ENCODE measurements at regions not wholly inside any gene's neighbourhood (a gene's known extent, or its start where the extent isn't known, plus 50 kb on each side); places are given as distances from the start of the nearest gene placed in this dataset.

DNA sequence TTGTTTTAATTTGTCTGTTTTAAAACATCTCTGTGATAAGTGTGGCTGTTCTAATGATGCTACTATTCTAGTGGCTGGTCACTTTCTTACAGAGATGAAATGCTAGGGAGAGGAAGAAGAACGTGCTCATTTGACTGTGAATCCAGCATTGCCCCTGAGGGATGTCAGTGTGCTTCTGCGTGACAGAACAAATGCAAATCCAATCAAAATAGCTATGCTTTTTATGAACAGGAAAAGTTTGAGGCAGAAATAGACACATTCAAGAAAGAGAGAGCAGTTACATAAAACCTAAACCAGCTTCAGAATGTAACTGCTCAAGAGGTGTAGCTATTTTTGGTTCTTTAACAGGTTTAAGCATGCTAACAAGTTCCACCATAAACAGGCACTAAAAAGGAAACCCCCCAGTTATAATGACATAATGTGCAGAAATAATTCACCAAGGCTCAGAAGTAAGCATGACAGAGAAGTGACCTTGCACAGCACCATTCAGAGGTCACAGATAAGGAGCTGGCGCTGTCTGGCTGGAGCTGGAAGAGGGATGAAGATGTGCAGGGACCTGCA, 385.3 kb downstream of the EPM2A start:
- no peak overlapping the region for H3K27ac ChIP-seq
- H3K4me1 ChIP-seq (replicated peaks): no peaks in the 10 kb centered on the region
- no peaks in the 10 kb centered on the region for H3K27me3 ChIP-seq (replicated peaks)
- no peak for DNase-seq (ENCODE audit: low read depth in 1 of 2, low spot score in 2 of 2)
- no peak overlapping the region for H3K4me3 ChIP-seq
- H3K36me3 ChIP-seq: no peaks in the 10 kb centered on the region
- H3K9me3 ChIP-seq (replicated peaks): no peaks in the 10 kb centered on the region

DNA sequence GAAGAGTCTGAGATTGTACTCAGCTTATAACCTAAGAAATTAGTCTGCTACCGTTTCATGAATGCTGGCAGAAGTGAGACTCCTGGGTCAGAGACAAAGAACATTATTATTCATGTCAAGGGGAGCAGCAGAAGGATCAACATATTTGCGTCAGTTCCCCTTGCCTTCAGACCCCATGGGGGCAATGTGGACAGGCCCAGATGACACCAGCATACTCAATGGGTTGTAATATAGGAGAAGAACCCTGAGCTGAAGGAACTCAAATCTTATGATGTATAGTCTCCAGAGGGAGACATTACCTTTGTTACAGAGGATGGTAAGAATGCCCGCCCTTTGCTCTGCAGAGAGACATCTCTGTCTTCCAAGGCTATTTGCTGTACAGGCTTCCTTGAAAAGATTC, 384.4 kb downstream of the EPM2A start:
- H3K4me3 ChIP-seq: no peak overlapping the region
- no peaks in the 10 kb centered on the region for H3K4me1 ChIP-seq (replicated peaks)

GRCh38 chr6:145352382-145353080, 382.8 kb downstream of the EPM2A start:
- no peaks in the 10 kb centered on the region for H3K9me3 ChIP-seq (replicated peaks)
- H3K27me3 ChIP-seq (replicated peaks): no peaks in the 10 kb centered on the region
- no peaks in the 10 kb centered on the region for H3K36me3 ChIP-seq
- no peak for DNase-seq (ENCODE audit: low read depth in 1 of 2, low spot score in 2 of 2)
- H3K4me1 ChIP-seq (replicated peaks): no peaks in the 10 kb centered on the region
- H3K4me3 ChIP-seq: no peak overlapping the region
- H3K27ac ChIP-seq: no peak overlapping the region

More for the DNA sequence above, 384.4 kb downstream of the EPM2A start:
- no peak for DNase-seq (ENCODE audit: low read depth in 1 of 2, low spot score in 2 of 2)
- Histone ChIP-seq H3K36me3 (no peaks in the 10 kb centered on the region), H3K9me3 (replicated peaks) (no peaks in the 10 kb centered on the region), H3K27ac (no peak overlapping the region), H3K27me3 (replicated peaks) (no peaks in the 10 kb centered on the region)

DNA sequence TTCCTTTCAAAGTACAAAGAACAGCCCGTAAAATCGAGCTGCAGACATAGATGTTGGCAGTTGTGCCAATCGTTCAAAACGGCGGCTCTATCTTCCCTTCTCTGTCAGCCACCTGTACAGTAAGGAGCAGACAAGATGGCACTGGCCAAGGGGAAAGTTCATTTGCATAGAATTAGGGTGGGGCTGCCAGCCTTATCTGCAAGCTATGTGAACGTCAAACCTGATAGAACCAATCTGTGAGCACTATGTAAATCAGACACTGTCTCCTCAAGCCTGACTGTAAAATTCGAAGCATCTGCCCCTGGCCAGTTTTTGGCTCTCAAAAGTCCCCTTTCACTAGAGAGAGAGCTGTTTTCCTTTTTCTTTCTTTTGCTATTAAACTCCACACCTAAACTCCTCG, 374.5 kb downstream of the EPM2A start:
- H3K9me3 ChIP-seq (replicated peaks): no peaks in the 10 kb centered on the region
- H3K27me3 ChIP-seq (replicated peaks): no peaks in the 10 kb centered on the region
- no peak overlapping the region for H3K27ac ChIP-seq
- no peaks in the 10 kb centered on the region for H3K4me1 ChIP-seq (replicated peaks)
- no peak overlapping the region for H3K4me3 ChIP-seq
- H3K36me3 ChIP-seq: no peaks in the 10 kb centered on the region
- DNase-seq (ENCODE audit: low read depth in 1 of 2, low spot score in 2 of 2): no peak

GRCh38 chr6:145367149-145367548, 368.2 kb downstream of the EPM2A start:
- H3K4me1 ChIP-seq (replicated peaks): no peaks in the 10 kb centered on the region; the same call in 1 of the 2 replicates
- H3K27ac ChIP-seq: no peak overlapping the region
- H3K36me3 ChIP-seq: no peaks in the 10 kb centered on the region
- H3K9me3 ChIP-seq (replicated peaks): no peaks in the 10 kb centered on the region; the same call in 1 of the 2 replicates
- H3K4me3 ChIP-seq: no peak overlapping the region
- no peak for DNase-seq (ENCODE audit: low read depth in 1 of 2, low spot score in 2 of 2)
- no peaks in the 10 kb centered on the region for H3K27me3 ChIP-seq (replicated peaks)

GRCh38 chr6:145368075-145368474, 367.2 kb downstream of the EPM2A start:
- Histone ChIP-seq H3K27ac (no peak overlapping the region), H3K27me3 (replicated peaks) (no peaks in the 10 kb centered on the region), H3K9me3 (replicated peaks) (no peaks in the 10 kb centered on the region; the same call in 1 of the 2 replicates), H3K4me3 (no peak overlapping the region), H3K4me1 (replicated peaks) (no peaks in the 10 kb centered on the region; the same call in 1 of the 2 replicates), H3K36me3 (no peaks in the 10 kb centered on the region)
- no peak for DNase-seq (ENCODE audit: low read depth in 1 of 2, low spot score in 2 of 2)

DNA sequence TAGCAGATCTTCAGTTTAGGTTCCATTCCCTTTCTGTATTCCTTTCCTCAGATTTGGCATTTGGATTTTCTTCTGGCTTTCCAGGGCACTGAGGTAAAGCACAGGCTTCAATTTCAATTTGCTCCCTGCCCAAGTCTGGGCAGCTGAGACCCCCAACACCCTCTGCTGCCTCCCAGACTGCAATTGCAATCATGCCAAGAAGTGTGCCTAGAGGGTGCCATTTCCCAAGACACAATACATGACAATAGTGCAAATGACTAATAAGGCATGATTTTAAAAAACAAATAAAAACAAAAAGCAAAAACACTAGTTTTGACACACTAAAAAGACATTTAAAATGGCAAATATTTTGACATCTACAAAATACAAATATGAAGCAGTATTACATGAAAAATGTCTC, 364.8 kb downstream of the EPM2A start:
- Histone ChIP-seq H3K27ac (no peak overlapping the region), H3K27me3 (replicated peaks) (no peaks in the 10 kb centered on the region), H3K4me1 (replicated peaks) (no peaks in the 10 kb centered on the region; the same call in 1 of the 2 replicates), H3K9me3 (replicated peaks) (no peaks in the 10 kb centered on the region; the same call in 1 of the 2 replicates), H3K36me3 (no peaks in the 10 kb centered on the region), H3K4me3 (no peak overlapping the region)
- DNase-seq (ENCODE audit: low read depth in 1 of 2, low spot score in 2 of 2): no peak

DNA sequence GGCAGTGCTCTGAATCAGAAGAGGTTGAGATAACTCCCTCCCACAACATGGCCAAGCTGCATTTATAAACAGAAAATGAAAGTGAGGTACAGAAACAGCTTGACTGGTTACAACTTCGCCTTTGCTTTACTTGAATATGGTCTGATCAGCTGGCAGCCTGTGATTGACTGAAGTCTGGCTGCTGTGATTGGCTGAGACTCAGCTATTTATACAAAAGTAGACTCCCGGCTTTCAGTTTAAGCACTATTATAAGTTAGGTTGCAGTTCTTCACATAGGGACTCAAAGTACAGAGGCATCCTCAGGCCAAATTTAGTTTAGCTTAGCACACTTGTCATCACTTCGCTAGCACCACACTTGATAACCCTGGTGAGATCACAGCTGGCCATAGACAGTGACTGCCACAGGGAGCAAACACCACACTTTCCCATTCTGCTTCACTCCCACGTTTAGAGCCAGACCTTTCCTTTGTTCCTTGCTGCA, 362.6 kb downstream of the EPM2A start:
- Histone ChIP-seq H3K4me1 (replicated peaks) (no peaks in the 10 kb centered on the region; the same call in 1 of the 2 replicates), H3K4me3 (no peak overlapping the region)

DNA sequence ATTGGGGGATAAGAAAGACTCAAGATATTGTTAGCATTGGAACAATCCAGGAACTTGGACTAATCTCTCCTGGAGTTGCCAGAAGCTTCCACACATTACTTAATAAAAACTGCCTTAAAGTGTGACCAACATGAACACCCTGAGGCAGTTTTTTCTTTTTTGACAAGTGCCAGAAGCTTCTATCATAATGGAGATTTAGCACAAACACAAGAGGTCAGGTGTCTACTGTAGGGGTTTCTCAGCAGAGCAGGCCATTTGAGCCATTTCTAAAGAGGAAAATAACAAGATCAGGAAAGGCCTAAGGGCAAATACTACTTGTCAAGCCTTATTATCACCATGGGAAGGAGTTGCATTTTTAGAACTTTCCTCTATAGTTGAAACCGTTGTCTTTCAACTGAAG, 361.5 kb downstream of the EPM2A start:
- no peaks in the 10 kb centered on the region; the same call in 1 of the 2 replicates for H3K9me3 ChIP-seq (replicated peaks)
- H3K36me3 ChIP-seq: no peaks in the 10 kb centered on the region
- H3K27ac ChIP-seq: no peak overlapping the region
- no peaks in the 10 kb centered on the region for H3K27me3 ChIP-seq (replicated peaks)
- no peak for DNase-seq (ENCODE audit: low read depth in 1 of 2, low spot score in 2 of 2)
- H3K4me1 ChIP-seq (replicated peaks): no peaks in the 10 kb centered on the region; the same call in 1 of the 2 replicates
- H3K4me3 ChIP-seq: no peak overlapping the region

More for the DNA sequence above, 362.6 kb downstream of the EPM2A start:
- H3K36me3 ChIP-seq: no peaks in the 10 kb centered on the region
- H3K27ac ChIP-seq: no peak overlapping the region
- H3K9me3 ChIP-seq (replicated peaks): no peaks in the 10 kb centered on the region; the same call in 1 of the 2 replicates
- H3K27me3 ChIP-seq (replicated peaks): no peaks in the 10 kb centered on the region
- DNase-seq (ENCODE audit: low read depth in 1 of 2, low spot score in 2 of 2): peak in 1 of 2 experiments; percentile 11

GRCh38 chr6:145374570-145374969, 360.8 kb downstream of the EPM2A start:
- no peak for DNase-seq (ENCODE audit: low read depth in 1 of 2, low spot score in 2 of 2)
- no peaks in the 10 kb centered on the region for H3K27me3 ChIP-seq (replicated peaks)
- H3K27ac ChIP-seq: no peak overlapping the region
- H3K4me1 ChIP-seq (replicated peaks): no peaks in the 10 kb centered on the region; the same call in 1 of the 2 replicates
- H3K4me3 ChIP-seq: no peak overlapping the region
- no peaks in the 10 kb centered on the region; the same call in 1 of the 2 replicates for H3K9me3 ChIP-seq (replicated peaks)
- no peaks in the 10 kb centered on the region for H3K36me3 ChIP-seq

DNA sequence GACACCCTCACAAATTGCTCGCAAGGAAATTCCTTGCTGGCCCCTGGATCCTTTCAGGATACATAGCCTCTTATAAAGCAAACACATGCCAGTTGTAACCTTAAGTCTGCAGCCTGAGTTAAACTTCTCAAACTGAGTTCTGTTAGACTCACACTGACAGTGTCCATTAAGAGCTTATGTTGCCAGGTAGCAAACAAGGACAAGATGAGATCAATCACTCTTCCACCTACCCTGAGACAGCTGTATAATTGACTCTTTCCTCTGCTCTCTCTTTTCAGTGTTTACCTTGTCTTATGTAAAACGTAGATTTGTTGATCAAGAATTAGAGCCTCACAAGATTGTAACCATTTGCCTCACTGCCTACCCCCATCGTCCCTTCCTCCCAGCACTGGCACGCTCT, 359.8 kb downstream of the EPM2A start:
- DNase-seq (ENCODE audit: low read depth in 1 of 2, low spot score in 2 of 2): no peak
- no peak overlapping the region for H3K4me3 ChIP-seq
- no peaks in the 10 kb centered on the region for H3K36me3 ChIP-seq
- no peaks in the 10 kb centered on the region for H3K27me3 ChIP-seq (replicated peaks)
- no peak overlapping the region for H3K27ac ChIP-seq
- no peaks in the 10 kb centered on the region; the same call in 1 of the 2 replicates for H3K4me1 ChIP-seq (replicated peaks)
- H3K9me3 ChIP-seq (replicated peaks): no peaks in the 10 kb centered on the region; the same call in 1 of the 2 replicates

- Histone ChIP-seq H3K27me3 (replicated peaks) (no peaks in the 10 kb centered on the region; the same call in 1 of the 2 replicates), H3K36me3 (no peaks in the 10 kb centered on the region), H3K4me3 (no peak overlapping the region), H3K27ac (no peak overlapping the region), H3K9me3 (replicated peaks) (no peaks in the 10 kb centered on the region), H3K4me1 (replicated peaks) (no peaks in the 10 kb centered on the region)
- no peak for DNase-seq (ENCODE audit: low read depth in 1 of 2, low spot score in 2 of 2)
Observed at GRCh38 chr6:145380186-145380585, 355.1 kb downstream of the EPM2A start.

GRCh38 chr6:145381941-145382340, 353.4 kb downstream of the EPM2A start:
- H3K4me1 ChIP-seq (replicated peaks): no peaks in the 10 kb centered on the region
- no peaks in the 10 kb centered on the region; the same call in 1 of the 2 replicates for H3K27me3 ChIP-seq (replicated peaks)
- no peaks in the 10 kb centered on the region for H3K9me3 ChIP-seq (replicated peaks)
- DNase-seq (ENCODE audit: low read depth in 1 of 2, low spot score in 2 of 2): no peak
- no peak overlapping the region for H3K4me3 ChIP-seq
- H3K27ac ChIP-seq: no peak overlapping the region
- H3K36me3 ChIP-seq: no peaks in the 10 kb centered on the region

DNA sequence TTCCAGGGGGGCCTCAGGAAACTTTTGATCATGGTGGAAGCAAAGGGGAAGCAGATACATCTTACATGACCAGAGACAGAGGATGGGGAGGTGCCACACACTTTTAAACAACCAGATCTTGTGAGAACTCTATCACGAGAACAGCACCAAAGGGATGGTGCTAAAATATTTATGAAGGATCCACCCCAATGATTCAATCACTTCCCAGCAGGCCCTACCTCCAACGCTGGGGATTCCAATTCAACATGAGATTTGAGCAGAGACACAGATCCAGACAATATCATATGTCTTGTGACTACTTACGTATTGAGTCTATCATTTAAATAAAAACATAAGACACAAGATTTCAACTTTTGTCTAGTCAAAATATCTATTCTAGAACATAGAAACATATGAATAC, 351.9 kb downstream of the EPM2A start:
- no peak for DNase-seq (ENCODE audit: low read depth in 1 of 2, low spot score in 2 of 2)
- H3K4me3 ChIP-seq: no peak overlapping the region
- H3K4me1 ChIP-seq (replicated peaks): no peaks in the 10 kb centered on the region
- H3K9me3 ChIP-seq (replicated peaks): no peaks in the 10 kb centered on the region
- no peak overlapping the region for H3K27ac ChIP-seq
- no peaks in the 10 kb centered on the region; the same call in 1 of the 2 replicates for H3K27me3 ChIP-seq (replicated peaks)
- no peaks in the 10 kb centered on the region for H3K36me3 ChIP-seq

All from SJSA1 (cell line).